GM10266 (cell line): ENCODE measurements at regions not wholly inside any gene's neighbourhood (a gene's known extent, or its start where the extent isn't known, plus 50 kb on each side); places are given as distances from the start of the nearest gene placed in this dataset.

Source experiments
- DNase-seq: peaks from one replicate; pipeline ENCODE4 v3.0.0; 2012; ENCODE audit errors: extremely low spot score
- TF ChIP-seq, protein P1 (sequence below): IDR thresholded peaks from 2 replicates; pipeline ENCODE4 v1.5.1; 2012; ENCODE audit warnings: mild to moderate bottlenecking, low read depth; ENCODE audit not compliant: control insufficient read depth, insufficient read depth; ENCODE audit errors: missing control alignments

DNA sequence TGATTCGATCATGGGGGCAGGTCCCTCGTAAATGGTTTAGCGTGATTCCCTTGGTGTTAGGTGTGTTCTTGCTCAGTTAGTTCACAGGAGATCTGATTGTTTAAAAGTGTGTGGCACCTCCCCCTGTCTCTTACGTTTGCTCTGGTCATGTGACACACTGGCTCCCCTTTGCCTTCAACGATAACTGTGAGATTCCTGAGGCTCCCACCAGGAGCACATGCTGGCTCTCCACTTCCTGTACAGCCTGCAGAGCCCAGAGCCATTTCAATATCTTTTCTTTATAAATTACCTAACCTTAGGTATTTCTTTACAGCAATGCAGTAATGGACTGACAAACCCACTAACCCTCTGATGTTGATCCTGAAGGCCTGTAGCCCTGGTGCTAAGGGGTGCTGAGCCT lies 141.9 kb downstream of the FCRL5 start:
- TF ChIP-seq, protein P1, sequence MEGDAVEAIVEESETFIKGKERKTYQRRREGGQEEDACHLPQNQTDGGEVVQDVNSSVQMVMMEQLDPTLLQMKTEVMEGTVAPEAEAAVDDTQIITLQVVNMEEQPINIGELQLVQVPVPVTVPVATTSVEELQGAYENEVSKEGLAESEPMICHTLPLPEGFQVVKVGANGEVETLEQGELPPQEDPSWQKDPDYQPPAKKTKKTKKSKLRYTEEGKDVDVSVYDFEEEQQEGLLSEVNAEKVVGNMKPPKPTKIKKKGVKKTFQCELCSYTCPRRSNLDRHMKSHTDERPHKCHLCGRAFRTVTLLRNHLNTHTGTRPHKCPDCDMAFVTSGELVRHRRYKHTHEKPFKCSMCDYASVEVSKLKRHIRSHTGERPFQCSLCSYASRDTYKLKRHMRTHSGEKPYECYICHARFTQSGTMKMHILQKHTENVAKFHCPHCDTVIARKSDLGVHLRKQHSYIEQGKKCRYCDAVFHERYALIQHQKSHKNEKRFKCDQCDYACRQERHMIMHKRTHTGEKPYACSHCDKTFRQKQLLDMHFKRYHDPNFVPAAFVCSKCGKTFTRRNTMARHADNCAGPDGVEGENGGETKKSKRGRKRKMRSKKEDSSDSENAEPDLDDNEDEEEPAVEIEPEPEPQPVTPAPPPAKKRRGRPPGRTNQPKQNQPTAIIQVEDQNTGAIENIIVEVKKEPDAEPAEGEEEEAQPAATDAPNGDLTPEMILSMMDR, result no peak
- DNase-seq, result no peak

DNA sequence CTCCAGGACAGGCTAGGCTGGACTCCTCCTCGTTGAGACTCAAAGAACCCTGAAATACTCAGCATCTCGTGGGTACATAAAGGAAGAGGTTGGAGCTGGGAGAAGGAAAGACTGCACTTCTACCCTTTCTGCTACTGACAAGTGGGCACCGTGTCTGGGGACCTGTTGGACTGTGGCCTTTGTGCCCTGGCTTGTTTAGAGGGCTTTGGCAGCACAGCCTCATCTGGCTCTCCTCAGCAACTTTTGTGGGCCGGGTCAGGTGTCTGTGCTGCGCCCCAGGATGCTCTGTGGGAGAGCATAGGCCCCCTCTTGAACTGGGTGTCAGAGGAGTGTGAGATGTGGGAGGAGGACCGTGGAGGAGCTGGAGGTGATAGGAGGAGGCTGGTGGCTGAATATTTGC lies 142.4 kb downstream of the FCRL5 start:
- DNase-seq, result no peak

DNA sequence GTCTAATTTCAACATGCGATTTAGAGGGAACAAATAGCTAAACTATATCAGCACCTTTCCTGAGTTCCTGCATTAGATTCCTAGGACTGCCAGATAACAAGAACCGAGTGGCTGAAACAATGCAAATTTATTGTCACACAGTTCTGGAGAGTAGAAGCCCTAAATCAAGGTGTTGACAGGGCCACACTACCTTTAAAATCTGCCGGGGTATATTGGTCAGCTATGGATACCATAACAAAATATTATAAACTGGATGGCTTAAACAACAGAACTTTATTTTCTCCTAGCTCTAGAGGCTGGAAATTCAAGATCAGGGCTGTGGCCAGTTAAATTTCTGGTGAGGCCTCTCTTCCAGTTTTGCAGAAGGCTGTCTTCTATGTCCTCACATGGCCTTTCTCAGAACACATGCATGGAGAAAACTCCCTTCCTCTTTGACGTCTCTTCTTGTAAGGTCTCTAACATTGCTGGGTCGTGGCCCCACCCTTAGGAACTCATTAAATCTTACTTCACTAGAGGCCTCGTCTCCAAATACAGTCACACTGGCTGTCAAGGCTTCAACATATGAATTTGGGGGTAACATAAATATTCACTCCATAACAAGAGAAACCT lies 144.3 kb downstream of the FCRL5 start:
- TF ChIP-seq, protein P1, result no peak
- no peak for DNase-seq

More for the DNA sequence above, 142.4 kb downstream of the FCRL5 start:
- TF ChIP-seq, protein P1, result no peak

DNA sequence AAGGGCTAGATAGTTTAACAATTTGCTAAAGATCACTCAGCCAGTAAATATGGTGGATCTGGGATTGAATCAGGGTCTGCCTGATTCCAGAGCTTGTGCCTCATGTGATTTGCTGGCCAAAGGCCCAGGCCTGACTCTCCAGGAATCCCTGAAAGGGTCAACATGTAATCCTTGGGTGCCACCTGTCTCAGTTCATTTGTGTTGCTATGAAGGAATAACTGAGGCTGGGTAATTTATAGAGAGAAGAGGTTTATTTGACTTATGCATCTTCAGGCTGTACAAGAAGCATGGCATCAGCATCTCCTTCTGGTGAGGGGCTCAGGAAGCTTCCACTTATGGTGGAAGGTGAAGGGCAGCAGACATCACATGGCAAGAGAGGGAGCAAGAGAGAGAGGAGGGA lies 144.9 kb downstream of the FCRL5 start:
- TF ChIP-seq, protein P1, result no peak
- DNase-seq, result no peak

DNA sequence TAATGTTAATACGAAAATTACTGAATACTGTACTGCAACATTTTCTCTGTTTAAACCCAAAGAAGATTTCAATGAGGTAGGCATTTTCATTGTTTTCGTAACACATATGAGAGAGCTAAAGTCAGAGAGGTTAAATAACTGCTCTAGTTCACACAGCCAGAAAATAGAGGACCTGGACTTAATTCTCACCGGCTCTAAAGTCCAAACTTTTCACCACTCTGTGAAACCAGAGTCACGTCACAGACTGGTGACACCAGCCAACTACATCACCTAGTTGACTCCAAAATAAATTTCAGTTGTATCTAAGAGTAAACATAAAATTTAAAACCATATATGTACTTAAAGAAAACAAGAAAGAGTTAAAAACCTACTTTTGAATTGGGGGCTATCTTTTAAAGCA lies 146.7 kb downstream of the FCRL5 start:
- TF ChIP-seq, protein P1, result no peak
- no peak for DNase-seq

DNA sequence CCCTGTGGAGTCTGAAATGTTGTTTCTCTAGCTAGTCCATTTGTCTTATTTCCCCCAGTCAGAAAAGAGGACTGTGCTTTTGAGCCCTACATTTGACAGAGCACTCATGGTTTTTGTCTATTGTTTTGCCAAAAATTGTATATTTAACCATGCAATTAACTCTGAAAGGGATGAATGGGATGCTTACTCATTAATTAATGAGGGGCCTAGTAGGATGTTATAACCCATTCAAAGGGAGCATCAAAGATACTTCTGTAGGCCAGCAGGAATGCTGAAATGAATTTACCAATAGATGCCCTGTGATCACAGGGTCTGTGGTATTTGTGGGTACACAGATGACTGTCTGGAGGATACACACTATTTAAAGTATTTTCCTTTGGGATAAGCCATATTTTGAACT lies 147.7 kb downstream of the FCRL5 start:
- TF ChIP-seq, protein P1, result no peak
- DNase-seq, result no peak

DNA sequence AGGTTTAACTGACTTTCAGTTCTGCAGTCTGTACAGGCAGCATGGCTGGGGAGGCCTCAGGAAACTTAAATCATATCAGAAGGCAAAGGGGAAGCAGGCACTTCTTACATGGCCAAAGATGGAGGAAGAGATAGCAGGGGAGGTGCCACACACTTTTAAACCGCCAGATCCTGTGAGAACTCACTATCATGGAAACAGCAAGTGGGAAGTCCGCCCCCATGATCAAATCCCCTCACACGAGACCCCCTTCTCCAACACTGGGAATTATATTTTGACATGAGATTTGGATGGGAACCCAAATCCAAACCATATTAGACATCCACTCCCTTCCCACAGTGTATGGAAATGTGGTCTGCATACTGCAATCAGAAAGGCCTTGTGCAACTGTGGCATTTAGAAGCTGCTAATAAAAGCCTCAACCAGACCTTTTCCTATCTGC lies 148.2 kb downstream of the FCRL5 start:
- no peak for DNase-seq
- TF ChIP-seq, protein P1, result no peak
